Body of pancreas (tissue), 4 donors: ENCODE measurements at regions not wholly inside any gene's neighbourhood (a gene's known extent, or its start where the extent isn't known, plus 50 kb on each side); places are given as distances from the start of the nearest gene placed in this dataset.

Experiments used
- POLR2A ChIP-seq, 3 donors: fragments of 450-650 bp; IDR thresholded peaks; one replicate each; pipeline ENCODE4 v1.6.1; 2016; ENCODE audit warnings: antibody characterized with exemption in 3 of 3, mild to moderate bottlenecking in 2 of 3
- TF ChIP-seq, protein P1 (sequence below), 7 experiments: fragments of 450-650 bp in 4 of 7; fragments of 200-600 bp in 3 of 7; sonication (generic) in 3 of 7; IDR thresholded peaks; one replicate each; pipeline ENCODE4 v1.5.1; 2016 to 2019; ENCODE audit warnings: antibody characterized with exemption in 7 of 7

DNA sequence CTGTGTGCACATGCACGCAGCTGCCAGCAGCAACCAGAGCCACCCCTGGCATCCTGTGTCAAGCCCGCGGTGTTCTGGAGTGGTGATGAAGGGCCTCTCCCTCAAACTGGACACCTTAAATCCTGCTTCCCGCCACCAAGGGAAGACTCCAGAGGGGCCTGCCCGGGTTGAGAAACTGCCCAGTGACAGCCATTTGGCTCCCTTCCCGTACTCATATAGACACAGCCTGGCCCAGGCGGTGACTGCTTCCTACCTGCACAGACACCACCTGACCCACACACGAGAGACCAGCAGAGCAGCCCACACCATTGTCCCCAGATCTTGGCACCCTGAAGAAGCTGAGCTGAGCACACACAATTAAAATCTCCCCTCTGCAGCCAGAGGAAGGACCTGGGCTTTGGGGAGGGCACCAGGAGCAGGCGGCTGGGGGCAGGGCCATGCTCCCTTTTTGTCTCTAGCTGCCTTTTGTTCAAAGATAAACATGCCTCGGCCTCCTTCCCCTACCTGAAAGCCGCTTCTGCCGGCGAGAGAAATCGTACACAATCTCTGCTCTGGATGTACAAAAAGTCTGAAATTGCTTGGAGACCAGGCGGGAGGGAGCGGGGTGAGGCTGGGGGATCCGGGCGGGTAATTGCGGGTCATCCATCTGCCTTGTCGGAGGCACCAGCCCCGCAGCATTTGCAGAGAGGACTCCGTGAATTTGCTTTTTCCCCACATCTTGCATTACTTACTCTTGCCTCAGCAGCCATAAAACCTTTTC, 78.4 kb downstream of the TSPAN17 start:
- TF ChIP-seq, protein P1, sequence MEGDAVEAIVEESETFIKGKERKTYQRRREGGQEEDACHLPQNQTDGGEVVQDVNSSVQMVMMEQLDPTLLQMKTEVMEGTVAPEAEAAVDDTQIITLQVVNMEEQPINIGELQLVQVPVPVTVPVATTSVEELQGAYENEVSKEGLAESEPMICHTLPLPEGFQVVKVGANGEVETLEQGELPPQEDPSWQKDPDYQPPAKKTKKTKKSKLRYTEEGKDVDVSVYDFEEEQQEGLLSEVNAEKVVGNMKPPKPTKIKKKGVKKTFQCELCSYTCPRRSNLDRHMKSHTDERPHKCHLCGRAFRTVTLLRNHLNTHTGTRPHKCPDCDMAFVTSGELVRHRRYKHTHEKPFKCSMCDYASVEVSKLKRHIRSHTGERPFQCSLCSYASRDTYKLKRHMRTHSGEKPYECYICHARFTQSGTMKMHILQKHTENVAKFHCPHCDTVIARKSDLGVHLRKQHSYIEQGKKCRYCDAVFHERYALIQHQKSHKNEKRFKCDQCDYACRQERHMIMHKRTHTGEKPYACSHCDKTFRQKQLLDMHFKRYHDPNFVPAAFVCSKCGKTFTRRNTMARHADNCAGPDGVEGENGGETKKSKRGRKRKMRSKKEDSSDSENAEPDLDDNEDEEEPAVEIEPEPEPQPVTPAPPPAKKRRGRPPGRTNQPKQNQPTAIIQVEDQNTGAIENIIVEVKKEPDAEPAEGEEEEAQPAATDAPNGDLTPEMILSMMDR (IDR thresholded peaks at IDR 0.05) = no peak
- no peak for TF ChIP-seq POLR2A (IDR thresholded peaks at IDR 0.05)
